OCI-LY1 (cell line): ENCODE measurements at regions not wholly inside any gene's neighbourhood (a gene's known extent, or its start where the extent isn't known, plus 50 kb on each side); places are given as distances from the start of the nearest gene placed in this dataset.
A peak's percentile ranks its signal among the peaks of the same experiment; 100 is the strongest.
"Not testable (repeated sequence)": the region's sequence is repeated elsewhere in the genome, so short reads cannot be mapped to it uniquely, and the experiment has no call there.

Experiments used
- H2AFZ ChIP-seq: fragments of 200-600 bp; sonication (generic), shearing (Covaris generic); 2 replicates; pipeline ENCODE4 v1.6.0; 2014; ENCODE audit warnings: antibody characterized with exemption, mild to moderate bottlenecking, low read length
- H3F3A ChIP-seq: fragments of 200-600 bp; sonication (generic), shearing (Covaris generic); 2 replicates; pipeline ENCODE4 v1.6.0; 2014; ENCODE audit warnings: mild to moderate bottlenecking, antibody characterized with exemption, low read length, moderate library complexity; ENCODE audit not compliant: insufficient read depth
- H3K27ac ChIP-seq: fragments of 200-600 bp; sonication (generic); 2 replicates; pipeline ENCODE4 v1.5.1; 2014; ENCODE audit warnings: low read length, mixed run types, mild to moderate bottlenecking, low read depth; ENCODE audit not compliant: poor library complexity, severe bottlenecking
- H3K27me3 ChIP-seq: fragments of 200-600 bp; sonication (generic); 2 replicates; pipeline ENCODE4 v1.6.0; 2014; ENCODE audit warnings: antibody characterized with exemption, mild to moderate bottlenecking, low read length, moderate library complexity; ENCODE audit not compliant: insufficient read depth
- H3K36me3 ChIP-seq: fragments of 200-600 bp; sonication (generic); 2 replicates; pipeline ENCODE4 v1.6.1; 2014; ENCODE audit warnings: mild to moderate bottlenecking, antibody characterized with exemption, low read length, moderate library complexity, mixed read lengths; ENCODE audit not compliant: insufficient read depth
- H3K4me1 ChIP-seq: fragments of 200-600 bp; sonication (generic); 2 replicates; pipeline ENCODE4 v1.5.1; 2014; ENCODE audit warnings: mild to moderate bottlenecking, low read length, moderate library complexity; ENCODE audit not compliant: insufficient read depth, severe bottlenecking
- H3K4me2 ChIP-seq: fragments of 200-600 bp; sonication (generic), shearing (Covaris generic); 2 replicates; pipeline ENCODE4 v1.6.1; 2014; ENCODE audit warnings: low read length
- H3K4me3 ChIP-seq: fragments of 200-600 bp; sonication (generic); 2 replicates; pipeline ENCODE4 v1.5.1; 2014; ENCODE audit warnings: low read length, low read depth, mild to moderate bottlenecking, mixed read lengths; ENCODE audit not compliant: poor library complexity, severe bottlenecking
- H3K79me2 ChIP-seq: fragments of 200-600 bp; shearing (Covaris generic); 2 replicates; pipeline ENCODE4 v1.6.1; 2016; ENCODE audit warnings: mixed run types, low read length, mixed read lengths; ENCODE audit not compliant: insufficient read depth
- H3K9ac ChIP-seq: fragments of 200-600 bp; sonication (generic), shearing (Covaris generic); 2 replicates; pipeline ENCODE4 v1.6.1; 2014; ENCODE audit warnings: mild to moderate bottlenecking, low read length, mixed read lengths
- H3K9me2 ChIP-seq: fragments of 200-600 bp; sonication (generic), shearing (Covaris generic); 2 replicates; pipeline ENCODE4 v1.6.1; 2014; ENCODE audit warnings: low read depth, mild to moderate bottlenecking, low read length, mixed read lengths
- H3K9me3 ChIP-seq: fragments of 200-600 bp; shearing (Covaris generic); 2 replicates; pipeline ENCODE4 v1.6.1; 2014; ENCODE audit warnings: low read length, mixed read lengths
- H4K20me1 ChIP-seq: fragments of 200-600 bp; sonication (generic), shearing (Covaris generic); 2 replicates; pipeline ENCODE4 v1.6.0; 2016; ENCODE audit warnings: mild to moderate bottlenecking, low read length; ENCODE audit not compliant: insufficient read depth
- CTCF ChIP-seq: fragments of 200-600 bp; sonication (generic), shearing (Covaris generic); IDR thresholded peaks from 2 replicates; pipeline ENCODE4 v1.5.1; 2017; ENCODE audit warnings: mild to moderate bottlenecking, antibody characterized with exemption, low read length, moderate library complexity, mixed read lengths
- EZH2 ChIP-seq: fragments of 200-600 bp; sonication (generic), shearing (Covaris generic); IDR thresholded peaks from 2 replicates; pipeline ENCODE4 v1.8.0; 2017; ENCODE audit warnings: borderline replicate concordance, mixed run types, mild to moderate bottlenecking, antibody characterized with exemption, low read length, moderate library complexity, mixed read lengths

- H3K79me2 ChIP-seq: no peaks in the 10 kb centered on the region
- no peaks in the 10 kb centered on the region for H3K9me2 ChIP-seq
- H3K36me3 ChIP-seq: no peaks in the 10 kb centered on the region
- TF ChIP-seq CTCF (no peak), EZH2 (no peak)
- no peak overlapping the region for H3K27ac ChIP-seq
- no peaks in the 10 kb centered on the region for H3F3A ChIP-seq
- H3K9me3 ChIP-seq: no peaks in the 10 kb centered on the region
- no peaks in the 10 kb centered on the region for H3K27me3 ChIP-seq
- no peak overlapping the region for H3K4me2 ChIP-seq
- no peak overlapping the region for H3K4me3 ChIP-seq
- H3K9ac ChIP-seq: no peak overlapping the region
- no peak overlapping the region for H2AFZ ChIP-seq
- no peaks in the 10 kb centered on the region for H3K4me1 ChIP-seq
- H4K20me1 ChIP-seq: no peaks in the 10 kb centered on the region
Measured at GRCh38 chr1:102798718-102799117, 309.6 kb downstream of the COL11A1 start.

GRCh38 chr1:102796429-102796828 lies 311.9 kb downstream of the COL11A1 start:
- no peaks in the 10 kb centered on the region for H3K9me3 ChIP-seq
- no peak overlapping the region for H3K9ac ChIP-seq
- no peaks in the 10 kb centered on the region for H3K4me1 ChIP-seq
- H3K27ac ChIP-seq: no peak overlapping the region
- H4K20me1 ChIP-seq: no peaks in the 10 kb centered on the region
- H3F3A ChIP-seq: no peaks in the 10 kb centered on the region
- H3K4me2 ChIP-seq: no peak overlapping the region
- H3K9me2 ChIP-seq: no peaks in the 10 kb centered on the region
- no peak overlapping the region for H3K4me3 ChIP-seq
- no peaks in the 10 kb centered on the region for H3K27me3 ChIP-seq
- no peaks in the 10 kb centered on the region for H3K36me3 ChIP-seq
- no peak overlapping the region for H2AFZ ChIP-seq
- no peaks in the 10 kb centered on the region for H3K79me2 ChIP-seq
- no peak for TF ChIP-seq EZH2
- TF ChIP-seq CTCF: no peak

GRCh38 chr1:102790997-102791396 lies 317.3 kb downstream of the COL11A1 start:
- no peaks in the 10 kb centered on the region for H3K4me1 ChIP-seq
- no peaks in the 10 kb centered on the region for H3K9me2 ChIP-seq
- H3K4me2 ChIP-seq: no peak overlapping the region
- no peaks in the 10 kb centered on the region for H3K27me3 ChIP-seq
- H3K79me2 ChIP-seq: no peaks in the 10 kb centered on the region
- TF ChIP-seq EZH2 (no peak), CTCF (peak; percentile 22; the same call in 1 of the 2 replicates)
- no peaks in the 10 kb centered on the region for H3K9me3 ChIP-seq
- H3K27ac ChIP-seq: no peak overlapping the region
- no peak overlapping the region for H2AFZ ChIP-seq
- no peaks in the 10 kb centered on the region for H3K36me3 ChIP-seq
- H3K4me3 ChIP-seq: no peak overlapping the region
- H3F3A ChIP-seq: no peaks in the 10 kb centered on the region
- no peaks in the 10 kb centered on the region for H4K20me1 ChIP-seq
- H3K9ac ChIP-seq: no peak overlapping the region

GRCh38 chr1:102789951-102790350 lies 318.4 kb downstream of the COL11A1 start:
- not testable (repeated sequence) for H3K9ac ChIP-seq, H3K36me3 ChIP-seq, H3K27me3 ChIP-seq, H3K9me3 ChIP-seq, H4K20me1 ChIP-seq, H3K79me2 ChIP-seq, H3F3A ChIP-seq, H3K4me3 ChIP-seq, H3K4me2 ChIP-seq, H3K9me2 ChIP-seq, H2AFZ ChIP-seq, H3K4me1 ChIP-seq, H3K27ac ChIP-seq
